CD8-positive, alpha-beta memory T cell (primary cell): ENCODE measurements at regions not wholly inside any gene's neighbourhood (a gene's known extent, or its start where the extent isn't known, plus 50 kb on each side); places are given as distances from the start of the nearest gene placed in this dataset.

Source experiments
- CTCF ChIA-PET: fragments of 350-600 bp; sonication (Branson Sonifier 250); formaldehyde crosslinking; loops from one replicate; lab custom pipeline; 2021; ENCODE audit warnings: antibody characterized with exemption; lab: Charles Lee
- POLR2A ChIA-PET: fragments of 350-600 bp; sonication (Branson Sonifier 250); formaldehyde crosslinking; loops from one replicate; lab custom pipeline; 2021; ENCODE audit warnings: antibody characterized with exemption; lab: Charles Lee
- DNase-seq, 5 donors: peaks; one replicate each; pipeline versions ENCODE4 v3.0.0 to v3.0.0-alpha.2; 2020 to 2022; ENCODE audit warnings: mixed read lengths in 1 of 5
- H3K27ac ChIP-seq: one replicate; pipeline ENCODE4 v1.7.0; 2013; ENCODE audit warnings: low read depth, mild to moderate bottlenecking, low read length, moderate library complexity
- H3K27me3 ChIP-seq: 2 replicates; pipeline ENCODE4 v1.7.0; 2013; ENCODE audit warnings: low read length, mild to moderate bottlenecking; ENCODE audit not compliant: insufficient read depth, poor library complexity, severe bottlenecking
- H3K36me3 ChIP-seq: 2 replicates; pipeline ENCODE4 v1.7.0; 2013; ENCODE audit warnings: mild to moderate bottlenecking, low read length, moderate library complexity; ENCODE audit not compliant: insufficient read depth
- H3K4me1 ChIP-seq: 2 replicates; pipeline ENCODE4 v1.7.0; 2013; ENCODE audit warnings: mild to moderate bottlenecking, low read length, moderate library complexity; ENCODE audit not compliant: insufficient read depth
- H3K4me3 ChIP-seq: 2 replicates; pipeline ENCODE4 v1.7.0; 2013; ENCODE audit warnings: mild to moderate bottlenecking, low read length
- H3K9me3 ChIP-seq: 2 replicates; pipeline ENCODE4 v1.7.0; 2013; ENCODE audit warnings: mild to moderate bottlenecking, low read length
- H3K27ac Mint-ChIP-seq, 8 donors: one replicate each; pipeline ENCODE4 v1.8.0; 2020 to 2021; ENCODE audit warnings: mixed read lengths in 8 of 8, mild to moderate bottlenecking in 6 of 8, inconsistent platforms in 3 of 8, moderate library complexity in 3 of 8
- H3K27me3 Mint-ChIP-seq, 2 donors: one replicate each; pipeline ENCODE4 v1.8.0; 2020 to 2021; ENCODE audit warnings: mixed read lengths in 2 of 2, mild to moderate bottlenecking in 1 of 2, moderate library complexity in 1 of 2
- H3K36me3 Mint-ChIP-seq, 3 donors: one replicate each; pipeline ENCODE4 v1.8.0; 2020 to 2021; ENCODE audit warnings: mixed read lengths in 3 of 3, inconsistent platforms in 1 of 3, mild to moderate bottlenecking in 1 of 3
- H3K4me1 Mint-ChIP-seq, 3 donors: one replicate each; pipeline ENCODE4 v1.8.0; 2020 to 2021; ENCODE audit warnings: mixed read lengths in 3 of 3, inconsistent platforms in 1 of 3, mild to moderate bottlenecking in 1 of 3
- H3K4me3 Mint-ChIP-seq, 7 donors: one replicate each; pipeline ENCODE4 v1.8.0; 2020 to 2021; ENCODE audit warnings: mixed read lengths in 7 of 7, mild to moderate bottlenecking in 6 of 7, moderate library complexity in 4 of 7, inconsistent platforms in 2 of 7
- H3K9me3 Mint-ChIP-seq, 5 donors: one replicate each; pipeline ENCODE4 v1.8.0; 2020 to 2022; ENCODE audit warnings: mixed read lengths in 5 of 5, mild to moderate bottlenecking in 3 of 5, moderate library complexity in 2 of 5, inconsistent platforms in 1 of 5

GRCh38 chr14:98950353-98950895, 321.6 kb downstream of the BCL11B start:
- H3K27ac Mint-ChIP-seq, result no peak overlapping the region
- no peak overlapping the region for H3K4me3 ChIP-seq
- H3K4me3 Mint-ChIP-seq, result no peak overlapping the region
- H3K27me3 ChIP-seq, result no peaks in the 10 kb centered on the region
- no peaks in the 10 kb centered on the region for H3K9me3 Mint-ChIP-seq
- H3K4me1 Mint-ChIP-seq, result peaks cover 2 to 11% (median 10%) of the 10 kb centered on the region in 3 donors
- no peaks in the 10 kb centered on the region for H3K36me3 ChIP-seq
- no peaks in the 10 kb centered on the region for H3K4me1 ChIP-seq
- no peak overlapping the region for H3K27ac ChIP-seq
- peaks cover 0 to 3% (median 0%) of the 10 kb centered on the region in 3 donors for H3K36me3 Mint-ChIP-seq
- ChIA-PET CTCF (no interaction called here), POLR2A (no interaction called here)
- no peak for DNase-seq
- H3K9me3 ChIP-seq, result no peaks in the 10 kb centered on the region
- H3K27me3 Mint-ChIP-seq, result peaks cover 0 to 7% of the 10 kb centered on the region in 2 donors

DNA sequence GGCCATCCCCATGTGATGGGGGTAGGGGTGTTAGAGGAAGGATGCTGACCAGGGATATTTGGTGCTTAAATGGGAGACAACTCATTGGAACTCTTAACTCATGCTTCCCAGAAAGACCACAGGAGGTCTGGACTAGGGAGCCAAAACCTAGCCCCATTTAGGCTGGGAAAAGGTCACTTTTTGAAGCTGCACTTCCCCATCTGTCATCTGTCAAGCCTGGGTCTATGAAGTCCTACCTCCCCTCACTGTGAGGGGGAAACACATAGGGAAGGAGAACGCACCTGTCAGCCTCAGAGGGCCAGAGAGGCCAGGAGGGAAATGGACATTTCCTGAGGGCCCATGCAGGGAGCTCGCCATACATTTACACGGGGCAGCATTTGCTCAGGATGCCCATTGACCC, 321.0 kb downstream of the BCL11B start:
- Histone ChIP-seq H3K9me3 (no peaks in the 10 kb centered on the region), H3K27me3 (no peaks in the 10 kb centered on the region), H3K27ac (no peak overlapping the region), H3K4me3 (no peak overlapping the region), H3K4me1 (no peaks in the 10 kb centered on the region), H3K36me3 (no peaks in the 10 kb centered on the region)
- H3K4me3 Mint-ChIP-seq, result no peak overlapping the region
- POLR2A ChIA-PET, result no interaction called here
- no peaks in the 10 kb centered on the region for H3K9me3 Mint-ChIP-seq
- H3K27ac Mint-ChIP-seq, result peak overlapping the region in 1 of 8 donors; percentile 55
- CTCF ChIA-PET, result no interaction called here
- no peak for DNase-seq
- peaks cover 0 to 8% of the 10 kb centered on the region in 2 donors for H3K27me3 Mint-ChIP-seq
- H3K36me3 Mint-ChIP-seq, result peaks cover 0 to 3% (median 0%) of the 10 kb centered on the region in 3 donors
- H3K4me1 Mint-ChIP-seq, result peaks cover 2 to 11% (median 10%) of the 10 kb centered on the region in 3 donors

DNA sequence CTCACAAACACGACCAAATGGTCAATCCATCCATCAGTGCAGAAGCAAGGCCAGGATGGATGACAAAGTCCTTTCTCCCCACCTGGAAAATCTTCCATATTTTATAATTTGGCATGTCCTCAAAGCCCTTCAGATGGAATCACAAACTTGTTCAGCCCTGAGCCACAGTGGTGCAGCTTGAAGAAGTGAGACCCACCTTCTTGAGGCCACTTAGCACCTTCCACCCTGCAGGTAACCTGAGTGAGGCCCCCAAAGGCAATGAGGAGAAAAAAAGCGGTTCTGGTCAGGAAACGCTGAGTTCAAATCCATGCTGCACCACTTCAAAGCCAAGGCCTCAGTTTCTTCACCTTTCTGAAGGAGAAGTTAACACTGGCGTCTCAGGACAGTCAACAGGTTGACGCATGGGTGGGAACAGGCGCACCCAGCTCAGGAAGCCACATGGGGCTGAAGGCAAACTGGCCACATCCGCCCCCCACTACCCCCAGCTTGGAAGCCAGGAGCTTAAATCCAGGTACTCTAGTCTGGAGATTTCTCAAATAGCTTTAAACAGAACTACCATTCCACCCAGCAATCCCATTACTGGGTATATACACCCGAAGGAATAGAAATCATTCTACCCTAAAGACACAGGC, 320.4 kb downstream of the BCL11B start:
- ChIA-PET POLR2A (no interaction called here), CTCF (interaction anchor here (0.7 to 1.0 kb wide), 2 partner anchors 33 to 323 kb away, joined by 3 read pairs; no protein-coding TSS in a partner anchor)
- peaks cover 0 to 3% (median 0%) of the 10 kb centered on the region in 3 donors for H3K36me3 Mint-ChIP-seq
- H3K4me1 Mint-ChIP-seq, result peaks cover 2 to 11% (median 10%) of the 10 kb centered on the region in 3 donors
- Histone ChIP-seq H3K4me3 (no peak overlapping the region), H3K9me3 (no peaks in the 10 kb centered on the region), H3K27ac (no peak overlapping the region), H3K36me3 (no peaks in the 10 kb centered on the region), H3K27me3 (no peaks in the 10 kb centered on the region), H3K4me1 (no peaks in the 10 kb centered on the region)
- no peak overlapping the region for H3K4me3 Mint-ChIP-seq
- H3K27me3 Mint-ChIP-seq, result peaks cover 0 to 8% of the 10 kb centered on the region in 2 donors
- H3K27ac Mint-ChIP-seq, result peak overlapping the region in 2 of 8 donors; percentile 25 to 55
- no peaks in the 10 kb centered on the region for H3K9me3 Mint-ChIP-seq
- no peak for DNase-seq

DNA sequence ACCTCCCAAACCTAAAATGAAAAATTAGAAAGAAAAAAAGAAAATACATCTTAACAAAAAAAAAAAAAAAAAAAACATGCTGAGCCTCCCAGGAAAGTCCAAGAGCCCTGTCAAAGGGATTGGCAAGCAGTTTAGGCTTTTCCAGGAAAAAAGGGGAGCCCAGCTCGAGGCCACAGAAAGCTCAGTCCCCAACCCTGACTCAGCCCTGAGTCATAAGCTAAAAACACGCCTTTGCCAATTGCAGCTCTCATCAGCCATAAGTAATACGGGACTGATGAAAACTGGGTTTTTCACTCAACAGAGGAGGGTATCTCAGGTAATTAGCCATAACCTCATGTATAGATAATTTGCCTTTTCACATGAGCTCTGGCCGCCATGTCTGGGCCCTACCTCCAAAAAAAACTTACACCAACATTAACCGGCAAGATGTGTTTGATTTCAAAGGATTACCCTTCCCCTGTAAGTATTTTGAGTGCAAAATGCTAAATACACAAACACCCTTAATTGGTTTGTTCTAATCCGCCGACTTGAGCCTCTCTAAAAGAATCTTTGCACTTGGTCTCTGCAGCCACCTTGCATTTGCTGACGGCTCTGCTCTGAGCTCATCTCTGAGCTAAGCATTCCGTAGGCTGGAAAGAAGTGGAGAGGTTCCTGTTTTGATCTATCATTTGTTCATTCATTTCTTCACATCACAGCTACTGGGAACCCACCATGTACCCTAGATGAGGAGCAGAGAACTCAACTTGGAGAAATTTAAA, 319.2 kb downstream of the BCL11B start:
- H3K4me3 Mint-ChIP-seq, result no peak overlapping the region
- H3K36me3 Mint-ChIP-seq, result peaks cover 0 to 3% (median 0%) of the 10 kb centered on the region in 3 donors
- Histone ChIP-seq H3K4me1 (no peaks in the 10 kb centered on the region), H3K27me3 (no peaks in the 10 kb centered on the region), H3K27ac (no peak overlapping the region), H3K36me3 (no peaks in the 10 kb centered on the region), H3K4me3 (no peak overlapping the region), H3K9me3 (no peaks in the 10 kb centered on the region)
- DNase-seq, result no peak
- peaks cover 2 to 6% (median 6%) of the 10 kb centered on the region in 3 donors for H3K4me1 Mint-ChIP-seq
- POLR2A ChIA-PET, result no interaction called here
- no peak overlapping the region for H3K27ac Mint-ChIP-seq
- CTCF ChIA-PET, result interaction anchor here (1.0 kb wide), 1 partner anchor 322 kb away, joined by 3 read pairs; no protein-coding TSS in a partner anchor
- H3K9me3 Mint-ChIP-seq, result no peaks in the 10 kb centered on the region
- peaks cover 0 to 8% of the 10 kb centered on the region in 2 donors for H3K27me3 Mint-ChIP-seq

DNA sequence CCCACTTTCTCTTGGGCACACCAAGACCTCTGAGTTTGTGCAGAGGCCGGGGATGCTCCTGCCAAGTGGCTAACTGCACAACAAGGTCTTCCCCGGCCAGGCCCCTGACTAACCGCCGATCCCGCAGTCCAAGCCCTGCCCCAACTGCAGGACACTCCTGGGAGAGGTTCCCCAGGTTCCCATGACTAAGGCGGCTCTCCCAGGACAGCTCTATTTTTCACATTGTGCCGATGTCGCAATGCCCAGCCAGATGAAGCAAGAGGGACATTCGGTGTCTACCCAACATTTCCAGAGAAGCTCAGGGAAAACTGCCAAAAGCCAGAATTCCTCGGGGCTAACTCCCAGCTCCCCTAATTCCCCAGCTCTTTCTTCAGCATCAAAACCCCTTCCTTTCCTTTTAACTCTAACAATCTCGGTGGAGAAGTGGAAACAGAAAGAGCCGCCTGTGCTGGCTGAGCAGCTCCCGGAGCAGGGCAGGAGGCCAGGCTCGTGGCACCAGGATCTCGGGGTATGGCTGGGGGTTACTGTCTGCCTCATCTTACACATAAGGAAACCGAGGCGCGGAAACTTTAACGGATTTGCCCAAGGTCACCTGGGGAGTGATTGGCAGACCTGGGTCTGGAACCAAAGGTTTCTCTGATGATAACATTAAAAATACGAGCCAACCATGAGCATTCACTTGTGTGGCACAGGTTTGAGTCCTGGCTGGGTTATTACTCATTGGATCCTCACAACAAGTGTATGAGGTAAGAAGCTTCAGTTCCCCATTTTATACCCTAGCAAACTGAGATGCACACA, 318.2 kb downstream of the BCL11B start:
- Histone ChIP-seq H3K36me3 (no peaks in the 10 kb centered on the region), H3K27me3 (no peaks in the 10 kb centered on the region), H3K27ac (no peak overlapping the region), H3K9me3 (no peaks in the 10 kb centered on the region), H3K4me3 (no peak overlapping the region), H3K4me1 (no peaks in the 10 kb centered on the region)
- Mint-ChIP-seq H3K27ac (no peak overlapping the region), H3K9me3 (no peaks in the 10 kb centered on the region), H3K4me3 (no peak overlapping the region), H3K4me1 (peaks cover 2 to 5% (median 4%) of the 10 kb centered on the region in 3 donors), H3K36me3 (peaks cover 0 to 3% (median 0%) of the 10 kb centered on the region in 3 donors), H3K27me3 (peaks cover 0 to 8% of the 10 kb centered on the region in 2 donors)
- no peak for DNase-seq
- POLR2A ChIA-PET, result no interaction called here
- CTCF ChIA-PET, result no interaction called here

- no peak for DNase-seq
- Mint-ChIP-seq H3K27ac (peak overlapping the region in 1 of 8 donors; percentile 17), H3K27me3 (peaks cover 0 to 5% of the 10 kb centered on the region in 2 donors), H3K36me3 (peaks cover 0 to 3% (median 0%) of the 10 kb centered on the region in 3 donors), H3K4me1 (peaks cover 2 to 5% (median 4%) of the 10 kb centered on the region in 3 donors), H3K9me3 (no peaks in the 10 kb centered on the region), H3K4me3 (no peak overlapping the region)
- POLR2A ChIA-PET, result no interaction called here
- Histone ChIP-seq H3K4me3 (no peak overlapping the region), H3K27me3 (no peaks in the 10 kb centered on the region), H3K9me3 (no peaks in the 10 kb centered on the region), H3K27ac (no peak overlapping the region), H3K4me1 (no peaks in the 10 kb centered on the region), H3K36me3 (no peaks in the 10 kb centered on the region)
- CTCF ChIA-PET, result no interaction called here
Observed at GRCh38 chr14:98954349-98955000, 317.5 kb downstream of the BCL11B start.

GRCh38 chr14:98955036-98955740, 316.8 kb downstream of the BCL11B start:
- Mint-ChIP-seq H3K27ac (peak overlapping the region in 1 of 8 donors; percentile 47), H3K36me3 (peaks cover 0 to 1% (median 0%) of the 10 kb centered on the region in 3 donors), H3K9me3 (no peaks in the 10 kb centered on the region), H3K4me3 (peak overlapping the region in 1 of 7 donors; percentile 1), H3K27me3 (peaks cover 0 to 3% of the 10 kb centered on the region in 2 donors), H3K4me1 (peaks cover 2 to 5% (median 4%) of the 10 kb centered on the region in 3 donors)
- H3K9me3 ChIP-seq, result no peaks in the 10 kb centered on the region
- H3K36me3 ChIP-seq, result no peaks in the 10 kb centered on the region
- ChIA-PET CTCF (no interaction called here), POLR2A (no interaction called here)
- no peak for DNase-seq
- H3K4me1 ChIP-seq, result no peaks in the 10 kb centered on the region
- no peak overlapping the region for H3K27ac ChIP-seq
- no peaks in the 10 kb centered on the region for H3K27me3 ChIP-seq
- H3K4me3 ChIP-seq, result no peak overlapping the region
